ENCODE measurements at regions not wholly inside any gene's neighbourhood (a gene's known extent, or its start where the extent isn't known, plus 50 kb on each side); places are given as distances from the start of the nearest gene placed in this dataset.

- TF ChIP-seq CTCF (conservative IDR thresholded peaks at IDR 0.05; ENCODE audit: low read depth, low read length): no peak
- no peak for TF ChIP-seq EZH2 (IDR thresholded peaks at IDR 0.05; ENCODE audit: borderline replicate concordance, low read depth, low read length, poor library complexity, severe bottlenecking)
These were observed 61.7 kb upstream of the LYZL1 start for GRCh38 chr10:29227201-29227600.

Data from A673 (cell line).